ENCODE measurements at regions not wholly inside any gene's neighbourhood (a gene's known extent, or its start where the extent isn't known, plus 50 kb on each side); places are given as distances from the start of the nearest gene placed in this dataset.

GRCh38 chr4:126318376-126318775 lies 1003.6 kb downstream of the FAT4 start:
- TF ChIP-seq POLR2A (IDR thresholded peaks at IDR 0.05; ENCODE audit: low read depth, low read length) (no peak), POLR2AphosphoS5 (IDR thresholded peaks at IDR 0.05; ENCODE audit: low read depth, low read length) (no peak), TAF1 (IDR thresholded peaks at IDR 0.05; ENCODE audit: low read depth, low read length) (no peak), POU2F2 (IDR thresholded peaks at IDR 0.05; ENCODE audit: low read depth, low read length) (no peak), SPI1 (IDR thresholded peaks at IDR 0.05; ENCODE audit: low read depth, low read length) (no peak)
